Kidney epithelial cell (primary cell): ENCODE measurements at regions not wholly inside any gene's neighbourhood (a gene's known extent, or its start where the extent isn't known, plus 50 kb on each side); places are given as distances from the start of the nearest gene placed in this dataset.
A peak's percentile ranks its signal among the peaks of the same experiment; 100 is the strongest.

ENCODE experiments used
- DNase-seq: peaks from one replicate; pipeline ENCODE4 v3.0.0-alpha.2; 2010; ENCODE audit warnings: low read depth
- H3K27me3 ChIP-seq: 2 replicates; pipeline ENCODE4 v1.6.0; 2011; ENCODE audit warnings: low read length; ENCODE audit not compliant: control insufficient read depth, insufficient read depth
- H3K36me3 ChIP-seq: 2 replicates; pipeline ENCODE4 v1.5.1; 2011; ENCODE audit warnings: low read length; ENCODE audit not compliant: control insufficient read depth, insufficient read depth
- H3K4me3 ChIP-seq: 2 replicates; pipeline ENCODE4 v1.5.1; 2011; ENCODE audit warnings: low read depth, mild to moderate bottlenecking, control low read depth, low read length
- CTCF ChIP-seq: IDR thresholded peaks from 2 replicates; pipeline ENCODE4 v1.5.1; 2011; ENCODE audit warnings: mild to moderate bottlenecking, moderate library complexity, low read length, control low read depth, inconsistent platforms; ENCODE audit not compliant: insufficient read depth, poor library complexity, severe bottlenecking

- no peak for DNase-seq
- Histone ChIP-seq H3K4me3 (no peak overlapping the region), H3K36me3 (no peaks in the 10 kb centered on the region), H3K27me3 (no peaks in the 10 kb centered on the region)
- no peak for TF ChIP-seq CTCF
These were observed 225.6 kb upstream of the IGFBP3 start for GRCh38 chr7:46146454-46147255.

GRCh38 chr7:46145412-46145811 lies 224.3 kb upstream of the IGFBP3 start:
- Histone ChIP-seq H3K36me3 (no peaks in the 10 kb centered on the region), H3K4me3 (no peak overlapping the region), H3K27me3 (no peaks in the 10 kb centered on the region)
- DNase-seq: peak; percentile 97
- no peak for TF ChIP-seq CTCF

- no peaks in the 10 kb centered on the region for H3K27me3 ChIP-seq
- H3K36me3 ChIP-seq: no peaks in the 10 kb centered on the region
- no peak overlapping the region for H3K4me3 ChIP-seq
- DNase-seq: no peak
- TF ChIP-seq CTCF: no peak
These were observed 223.2 kb upstream of the IGFBP3 start for GRCh38 chr7:46143949-46144917.

- no peak for TF ChIP-seq CTCF
- Histone ChIP-seq H3K36me3 (no peaks in the 10 kb centered on the region), H3K4me3 (no peak overlapping the region), H3K27me3 (no peaks in the 10 kb centered on the region)
- no peak for DNase-seq
These were observed 222.3 kb upstream of the IGFBP3 start for GRCh38 chr7:46143421-46143820.

DNA sequence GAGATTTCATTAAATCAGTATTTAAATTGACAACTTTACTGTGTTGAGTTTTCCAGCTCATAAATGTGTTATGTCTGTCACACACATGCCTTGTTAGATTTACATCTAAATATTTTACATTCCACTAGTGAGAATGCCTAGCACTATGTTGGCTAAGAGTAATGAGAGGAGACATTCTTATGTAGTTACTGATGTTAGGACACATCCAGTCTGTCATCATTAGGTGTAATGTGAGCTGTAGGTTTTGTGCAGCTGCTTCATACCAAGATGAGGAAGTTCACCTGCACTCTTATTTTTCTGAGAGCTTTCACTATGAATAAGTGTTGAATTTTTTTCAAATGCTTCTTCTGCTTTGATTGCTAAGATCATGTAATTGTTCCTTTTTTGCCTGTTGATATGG lies 218.0 kb upstream of the IGFBP3 start:
- DNase-seq: peak; percentile 86
- TF ChIP-seq CTCF: no peak
- H3K27me3 ChIP-seq: no peaks in the 10 kb centered on the region
- no peaks in the 10 kb centered on the region for H3K36me3 ChIP-seq
- H3K4me3 ChIP-seq: no peak overlapping the region
